Gastrocnemius medialis (tissue), 4 donors: ENCODE measurements at regions not wholly inside any gene's neighbourhood (a gene's known extent, or its start where the extent isn't known, plus 50 kb on each side); places are given as distances from the start of the nearest gene placed in this dataset.

Experiments used
- ATAC-seq, 2 donors: fragments of 150-250 bp; one replicate each; pipeline ENCODE4 v1.9.1; 2016
- DNase-seq, 2 donors: peaks; one replicate each; pipeline ENCODE4 v3.0.0-alpha.2; 2019
- H3K27ac ChIP-seq, 4 donors: fragments of 200-600 bp; sonication (generic); 1 replicate in 1 of 4; 2 replicates in 3 of 4; pipeline ENCODE4 v1.5.1; 2016 to 2018; ENCODE audit warnings: mild to moderate bottlenecking in 2 of 4, moderate library complexity in 1 of 4
- H3K27me3 ChIP-seq, 3 donors: fragments of 200-600 bp; sonication (generic) in 2 of 3; 1 replicate in 1 of 3; 2 replicates in 2 of 3; pipeline versions ENCODE4 v1.5.1 to v1.6.0; 2016 to 2019; ENCODE audit warnings: mild to moderate bottlenecking in 1 of 3, moderate library complexity in 1 of 3
- H3K36me3 ChIP-seq, 2 donors: fragments of 200-600 bp; sonication (generic) in 1 of 2; one replicate each; pipeline ENCODE4 v1.5.1; 2017 to 2018
- H3K4me1 ChIP-seq, 2 donors: fragments of 200-600 bp; sonication (generic) in 1 of 2; one replicate each; pipeline ENCODE4 v1.5.1; 2016 to 2017; ENCODE audit warnings: mild to moderate bottlenecking in 2 of 2
- H3K4me3 ChIP-seq, 4 donors: fragments of 200-600 bp; sonication (generic) in 3 of 4; 1 replicate in 1 of 4; 2 replicates in 3 of 4; pipeline ENCODE4 v1.5.1; 2016 to 2019; ENCODE audit warnings: mild to moderate bottlenecking in 2 of 4
- H3K9me3 ChIP-seq, 3 donors: fragments of 200-600 bp; sonication (generic) in 2 of 3; 1 replicate in 1 of 3; 2 replicates in 2 of 3; pipeline ENCODE4 v1.5.1; 2016 to 2019
- POLR2A ChIP-seq, 2 donors: fragments of 450-650 bp; IDR thresholded peaks; one replicate each; pipeline ENCODE4 v1.6.1; 2017; ENCODE audit warnings: antibody characterized with exemption in 2 of 2, mild to moderate bottlenecking in 2 of 2, moderate library complexity in 2 of 2
- in situ Hi-C, 4 donors: fragments of 200-750 bp; cut with MboI; loops; one replicate each; pipeline versions ENCODE4 v1.15.0 to v1.8.0; 2017; ENCODE audit warnings: low sequenced_read_pairs in 4 of 4
- intact Hi-C: fragments of 100-400 bp; cut with DNase I; formaldehyde crosslinking; loops from one replicate; pipeline ENCODE4 v1.15.1; 2023; ENCODE audit warnings: low total_unique reads
- TF ChIP-seq, protein P1 (sequence below), 5 experiments: fragments of 450-650 bp in 3 of 5; fragments of 200-600 bp in 2 of 5; sonication (generic) in 2 of 5; IDR thresholded peaks in 4 of 5; conservative IDR thresholded peaks in 1 of 5; 1 replicate in 4 of 5; 2 replicates in 1 of 5; pipeline ENCODE4 v1.5.1; 2016 to 2019; ENCODE audit warnings: antibody characterized with exemption in 5 of 5, mild to moderate bottlenecking in 3 of 5, moderate library complexity in 3 of 5

DNA sequence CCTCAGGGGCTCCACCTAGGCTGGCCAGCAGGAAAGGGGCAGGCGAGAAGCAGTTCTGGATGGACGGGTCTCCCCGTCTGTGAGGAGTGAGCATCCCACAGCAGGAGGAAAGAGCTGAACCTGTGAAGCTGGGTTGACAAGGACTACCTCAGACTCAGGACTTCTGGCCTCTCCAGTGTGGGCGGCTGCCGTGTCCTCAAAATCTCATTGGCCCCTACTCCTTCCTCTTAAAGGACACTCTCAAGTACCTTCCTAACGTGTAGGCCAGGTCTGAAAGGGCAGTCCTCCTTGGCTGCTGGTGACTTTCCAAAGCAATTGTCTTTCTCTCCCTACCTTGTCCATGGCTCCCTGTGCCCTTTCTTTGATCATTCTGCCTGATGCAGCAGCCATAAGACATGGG, 107.0 kb upstream of the AKIP1 start:
- H3K36me3 ChIP-seq = no peaks in the 10 kb centered on the region
- no peak overlapping the region for H3K4me3 ChIP-seq
- TF ChIP-seq, protein P1, sequence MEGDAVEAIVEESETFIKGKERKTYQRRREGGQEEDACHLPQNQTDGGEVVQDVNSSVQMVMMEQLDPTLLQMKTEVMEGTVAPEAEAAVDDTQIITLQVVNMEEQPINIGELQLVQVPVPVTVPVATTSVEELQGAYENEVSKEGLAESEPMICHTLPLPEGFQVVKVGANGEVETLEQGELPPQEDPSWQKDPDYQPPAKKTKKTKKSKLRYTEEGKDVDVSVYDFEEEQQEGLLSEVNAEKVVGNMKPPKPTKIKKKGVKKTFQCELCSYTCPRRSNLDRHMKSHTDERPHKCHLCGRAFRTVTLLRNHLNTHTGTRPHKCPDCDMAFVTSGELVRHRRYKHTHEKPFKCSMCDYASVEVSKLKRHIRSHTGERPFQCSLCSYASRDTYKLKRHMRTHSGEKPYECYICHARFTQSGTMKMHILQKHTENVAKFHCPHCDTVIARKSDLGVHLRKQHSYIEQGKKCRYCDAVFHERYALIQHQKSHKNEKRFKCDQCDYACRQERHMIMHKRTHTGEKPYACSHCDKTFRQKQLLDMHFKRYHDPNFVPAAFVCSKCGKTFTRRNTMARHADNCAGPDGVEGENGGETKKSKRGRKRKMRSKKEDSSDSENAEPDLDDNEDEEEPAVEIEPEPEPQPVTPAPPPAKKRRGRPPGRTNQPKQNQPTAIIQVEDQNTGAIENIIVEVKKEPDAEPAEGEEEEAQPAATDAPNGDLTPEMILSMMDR (IDR thresholded peaks at IDR 0.05 in 4 of 5, conservative IDR thresholded peaks at IDR 0.05 in 1 of 5) = no peak
- TF ChIP-seq POLR2A (IDR thresholded peaks at IDR 0.05) = no peak
- ATAC-seq (no peak), DNase-seq (no peak)
- intact Hi-C loops = no loop called here
- H3K4me1 ChIP-seq = peaks cover 29 to 41% of the 10 kb centered on the region in 2 donors
- no peaks in the 10 kb centered on the region for H3K27me3 ChIP-seq
- no peaks in the 10 kb centered on the region for H3K9me3 ChIP-seq
- no peak overlapping the region for H3K27ac ChIP-seq
- in situ Hi-C loops = loop anchor here in 1 of 4 donors (25.0 kb wide), 1 partner anchor 117 kb away; the partner anchor contains the start of genes RPL27A and TRIM66

DNA sequence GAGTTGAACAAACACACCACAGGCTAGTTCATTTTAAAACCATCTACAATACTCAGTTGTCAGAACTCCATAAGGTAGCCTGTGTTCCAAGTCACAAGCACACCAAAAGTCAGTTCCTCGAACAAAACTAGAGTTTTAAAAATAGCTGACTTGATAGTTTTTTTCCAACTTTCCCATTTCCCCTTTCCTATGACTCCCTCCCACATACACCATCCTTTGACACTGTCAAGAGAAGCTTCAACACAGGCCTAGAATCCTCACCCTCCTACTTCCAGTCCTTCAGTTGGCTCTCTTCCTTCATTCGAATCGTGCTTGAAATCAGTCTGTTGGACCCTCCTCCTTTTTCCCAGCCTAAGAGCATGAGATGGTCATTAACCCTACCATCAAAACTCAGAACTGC, 105.7 kb upstream of the AKIP1 start:
- DNase-seq (no peak), ATAC-seq (no peak)
- Histone ChIP-seq H3K9me3 (no peaks in the 10 kb centered on the region), H3K27ac (peak overlapping the region in 3 of 4 donors; percentile 35 to 49 (median 44)), H3K4me3 (no peak overlapping the region), H3K4me1 (peaks cover 39 to 44% of the 10 kb centered on the region in 2 donors), H3K36me3 (no peaks in the 10 kb centered on the region), H3K27me3 (no peaks in the 10 kb centered on the region)
- intact Hi-C loops (loop anchor here (5.0 kb wide), 1 partner anchor 107 kb away; the partner anchor contains the start of gene AKIP1), in situ Hi-C loops (loop anchor here in 2 of 4 donors (5.0 to 25.0 kb wide), 2 partner anchors 118 kb away; partner anchors contain the start of genes RPL27A (in 1 of the 2) and TRIM66 (in 1 of the 2))
- TF ChIP-seq, protein P1 (IDR thresholded peaks at IDR 0.05 in 4 of 5, conservative IDR thresholded peaks at IDR 0.05 in 1 of 5) = no peak
- TF ChIP-seq POLR2A (IDR thresholded peaks at IDR 0.05) = no peak

DNA sequence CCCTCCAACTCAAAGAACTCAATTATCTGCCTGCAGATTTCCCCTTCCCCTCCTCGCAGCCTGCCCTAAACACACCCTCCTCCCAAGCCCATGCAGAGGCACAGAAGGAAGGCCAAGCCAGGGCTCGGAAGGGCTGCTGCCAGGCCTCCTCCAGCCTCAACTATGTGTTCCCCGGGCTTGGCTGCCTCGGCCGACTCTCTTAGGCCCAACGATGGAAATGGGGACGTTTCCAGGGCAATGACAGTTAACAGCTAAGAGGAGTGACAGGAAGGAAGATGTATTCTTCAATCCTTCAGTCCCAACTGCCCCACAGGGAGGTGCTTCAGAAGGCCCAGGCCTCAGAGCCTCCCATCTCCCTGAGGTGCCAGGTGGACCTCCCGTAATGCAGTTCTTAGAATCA, 104.0 kb upstream of the AKIP1 start:
- Histone ChIP-seq H3K36me3 (no peaks in the 10 kb centered on the region), H3K4me1 (peaks cover 49 to 51% of the 10 kb centered on the region in 2 donors), H3K27me3 (no peaks in the 10 kb centered on the region), H3K9me3 (no peaks in the 10 kb centered on the region), H3K4me3 (peak overlapping the region in 2 of 4 donors; percentile 30 to 67), H3K27ac (peak overlapping the region; percentile 78 to 84 (median 80))
- DNase-seq = no peak
- TF ChIP-seq, protein P1 (IDR thresholded peaks at IDR 0.05 in 4 of 5, conservative IDR thresholded peaks at IDR 0.05 in 1 of 5) = no peak
- no peak for TF ChIP-seq POLR2A (IDR thresholded peaks at IDR 0.05)
- intact Hi-C loops = loop anchor here (5.0 kb wide), 1 partner anchor 105 kb away; the partner anchor contains the start of gene AKIP1
- in situ Hi-C loops = loop anchor here in 2 of 4 donors (5.0 to 25.0 kb wide), 2 partner anchors 120 kb away; partner anchors contain the start of genes RPL27A (in 1 of the 2) and TRIM66 (in 1 of the 2)
- ATAC-seq = no peak

DNA sequence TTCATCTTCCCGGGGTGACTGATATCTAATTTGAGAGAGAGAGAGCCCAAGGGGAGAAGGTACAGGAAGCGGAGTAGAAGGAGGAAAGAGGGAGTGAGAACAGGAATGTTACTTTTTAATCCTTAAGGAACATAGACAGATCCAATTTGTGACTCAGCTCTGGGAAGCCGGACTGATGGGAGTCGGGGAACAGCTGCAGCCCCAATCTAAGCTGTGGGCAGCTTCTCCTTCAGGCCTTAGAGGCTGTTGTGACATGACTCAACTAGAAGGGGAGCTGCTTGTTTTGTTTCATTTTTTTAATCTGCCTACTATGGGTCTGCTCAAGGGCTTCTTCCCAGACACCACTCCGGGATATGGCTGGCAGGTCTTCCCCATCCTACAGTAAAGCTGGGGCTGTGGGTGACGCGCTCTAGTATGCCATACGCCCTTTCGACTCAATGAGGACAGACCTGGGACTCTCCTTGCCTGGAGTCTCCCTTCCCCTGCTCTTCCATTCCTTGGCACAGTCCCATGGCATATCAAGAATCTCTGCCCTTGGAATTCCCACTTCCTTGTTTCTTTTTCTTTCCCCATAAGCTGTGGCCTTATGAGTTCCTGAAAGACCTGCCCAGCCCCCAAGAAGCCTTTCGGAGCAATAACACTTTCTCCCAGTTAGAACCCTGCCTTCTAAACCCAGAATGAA, 103.3 kb upstream of the AKIP1 start:
- peak overlapping the region; percentile 78 to 84 (median 80) for H3K27ac ChIP-seq
- peaks cover 49 to 57% of the 10 kb centered on the region in 2 donors for H3K4me1 ChIP-seq
- in situ Hi-C loops (loop anchor here in 2 of 4 donors (5.0 to 25.0 kb wide), 2 partner anchors 120 kb away; partner anchors contain the start of genes RPL27A (in 1 of the 2) and TRIM66 (in 1 of the 2)), intact Hi-C loops (loop anchor here (5.0 kb wide), 1 partner anchor 105 kb away; the partner anchor contains the start of gene AKIP1)
- TF ChIP-seq, protein P1 (IDR thresholded peaks at IDR 0.05 in 4 of 5, conservative IDR thresholded peaks at IDR 0.05 in 1 of 5) = no peak
- no peak for TF ChIP-seq POLR2A (IDR thresholded peaks at IDR 0.05)
- H3K36me3 ChIP-seq = no peaks in the 10 kb centered on the region
- no peaks in the 10 kb centered on the region for H3K27me3 ChIP-seq
- ATAC-seq = peak; percentile 37 to 60
- peak; percentile 35 to 53 for DNase-seq
- H3K9me3 ChIP-seq = no peaks in the 10 kb centered on the region
- H3K4me3 ChIP-seq = peak overlapping the region; percentile 30 to 67 (median 50)
